Hematopoietic multipotent progenitor cell treated with erythropoietin and hydrocortisone succinate and interleukin-3 and kit ligand, for 15 days (in vitro differentiated cells): ENCODE measurements at regions not wholly inside any gene's neighbourhood (a gene's known extent, or its start where the extent isn't known, plus 50 kb on each side); places are given as distances from the start of the nearest gene placed in this dataset.
"Not testable (repeated sequence)": the region's sequence is repeated elsewhere in the genome, so short reads cannot be mapped to it uniquely, and the experiment has no call there.

Experiments
- DNase-seq: peaks from one replicate; pipeline ENCODE4 v3.0.0-alpha.2; 2015; ENCODE audit warnings: low spot score

GRCh38 chr2:153307223-153307622 lies 171.3 kb downstream of the RPRM start:
- no peak for DNase-seq

- DNase-seq, result no peak
These were observed 178.8 kb downstream of the RPRM start for GRCh38 chr2:153299809-153300208.

- DNase-seq, result no peak
These were observed 179.3 kb downstream of the RPRM start for GRCh38 chr2:153299217-153299616.

GRCh38 chr2:153294199-153294786 lies 184.3 kb downstream of the RPRM start:
- DNase-seq, result no peak

GRCh38 chr2:153291718-153292117 lies 186.8 kb downstream of the RPRM start:
- no peak for DNase-seq

- no peak for DNase-seq
These were observed 191.3 kb downstream of the RPRM start for GRCh38 chr2:153287109-153287801.

- no peak for DNase-seq
These were observed 209.6 kb downstream of the RPRM start for GRCh38 chr2:153268941-153269461.

GRCh38 chr2:153256876-153257275 lies 221.7 kb downstream of the RPRM start:
- DNase-seq, result not testable (repeated sequence)

- DNase-seq, result not testable (repeated sequence)
These were observed 231.9 kb downstream of the RPRM start for GRCh38 chr2:153246636-153247035.

- DNase-seq, result no peak
These were observed 243.0 kb downstream of the RPRM start for GRCh38 chr2:153235516-153235915.

GRCh38 chr2:153232464-153232863 lies 246.1 kb downstream of the RPRM start:
- no peak for DNase-seq

GRCh38 chr2:153230977-153231376 lies 247.6 kb downstream of the RPRM start:
- DNase-seq, result no peak

GRCh38 chr2:153228904-153229303 lies 249.7 kb downstream of the RPRM start:
- DNase-seq, result no peak

- DNase-seq, result no peak
These were observed 250.6 kb downstream of the RPRM start for GRCh38 chr2:153227981-153228380.

- no peak for DNase-seq
These were observed 256.1 kb downstream of the RPRM start for GRCh38 chr2:153222231-153223165.

- no peak for DNase-seq
These were observed 257.1 kb downstream of the RPRM start for GRCh38 chr2:153221506-153221905.

GRCh38 chr2:153221087-153221486 lies 257.5 kb downstream of the RPRM start:
- no peak for DNase-seq

GRCh38 chr2:153218851-153219250 lies 259.7 kb downstream of the RPRM start:
- no peak for DNase-seq

- DNase-seq, result no peak
These were observed 264.2 kb downstream of the RPRM start for GRCh38 chr2:153214337-153214736.

GRCh38 chr2:153213022-153213421 lies 265.5 kb downstream of the RPRM start:
- no peak for DNase-seq

GRCh38 chr2:153197402-153198386 lies 280.9 kb downstream of the RPRM start:
- DNase-seq, result no peak
